SHP77 (cell line): ENCODE measurements at regions not wholly inside any gene's neighbourhood (a gene's known extent, or its start where the extent isn't known, plus 50 kb on each side); places are given as distances from the start of the nearest gene placed in this dataset.
A peak's percentile ranks its signal among the peaks of the same experiment; 100 is the strongest.
"Not testable (repeated sequence)": the region's sequence is repeated elsewhere in the genome, so short reads cannot be mapped to it uniquely, and the experiment has no call there.

Experiments
- DNase-seq, 2 experiments: peaks; one replicate each; lab custom pipeline; 2025; lab: John Stamatoyannopoulos, UW

- DNase-seq = no peak
Measured at GRCh38 chr9:2497666-2498400, 123.8 kb upstream of the VLDLR start.

- DNase-seq = no peak
Measured at GRCh38 chr9:2502210-2502609, 119.4 kb upstream of the VLDLR start.

- DNase-seq = no peak
Measured at GRCh38 chr9:2502760-2503159, 118.8 kb upstream of the VLDLR start.

- no peak for DNase-seq
Measured at GRCh38 chr9:2506321-2506720, 115.3 kb upstream of the VLDLR start.

- DNase-seq = no peak
Measured at GRCh38 chr9:2523591-2523990, 98.0 kb upstream of the VLDLR start.

GRCh38 chr9:2524601-2525000, 97.0 kb upstream of the VLDLR start:
- DNase-seq = no peak

GRCh38 chr9:2525147-2525546, 96.4 kb upstream of the VLDLR start:
- no peak for DNase-seq

- no peak for DNase-seq
Measured at GRCh38 chr9:2526071-2526828, 95.3 kb upstream of the VLDLR start.

- no peak for DNase-seq
Measured at GRCh38 chr9:2531481-2531880, 90.1 kb upstream of the VLDLR start.

- DNase-seq = no peak
Measured at GRCh38 chr9:2536511-2536910, 85.1 kb upstream of the VLDLR start.

- no peak for DNase-seq
Measured at GRCh38 chr9:2545881-2546490, 75.6 kb upstream of the VLDLR start.

GRCh38 chr9:2555899-2556600, 65.5 kb upstream of the VLDLR start:
- not testable (repeated sequence) for DNase-seq

- DNase-seq = no peak
Measured at GRCh38 chr9:2557693-2558092, 63.9 kb upstream of the VLDLR start.

- no peak for DNase-seq
Measured at GRCh38 chr9:2559192-2560152, 62.1 kb upstream of the VLDLR start.

- DNase-seq = peak; percentile 10 to 28
Measured at GRCh38 chr9:2560180-2560579, 61.4 kb upstream of the VLDLR start.

- no peak for DNase-seq
Measured at GRCh38 chr9:2565676-2566340, 55.8 kb upstream of the VLDLR start.

- no peak for DNase-seq
Measured at GRCh38 chr9:2567922-2568321, 53.7 kb upstream of the VLDLR start.

GRCh38 chr9:2568689-2569088, 52.9 kb upstream of the VLDLR start:
- DNase-seq = peak in 1 of 2 experiments; percentile 15

GRCh38 chr9:2570615-2571479, 50.7 kb upstream of the VLDLR start:
- peak; percentile 80 to 87 for DNase-seq
